Urinary bladder (tissue), 3 donors: ENCODE measurements at regions not wholly inside any gene's neighbourhood (a gene's known extent, or its start where the extent isn't known, plus 50 kb on each side); places are given as distances from the start of the nearest gene placed in this dataset.
"Not testable (repeated sequence)": the region's sequence is repeated elsewhere in the genome, so short reads cannot be mapped to it uniquely, and the experiment has no call there.

ENCODE experiments used
- DNase-seq: peaks from one replicate; pipeline ENCODE4 v3.0.0-alpha.2; 2015; ENCODE audit errors: extremely low spot score
- H3K27ac ChIP-seq: one replicate; pipeline ENCODE4 v1.5.1; 2013; ENCODE audit warnings: low read depth, mild to moderate bottlenecking, moderate library complexity
- H3K36me3 ChIP-seq: one replicate; pipeline ENCODE4 v1.6.1; 2013; ENCODE audit warnings: mild to moderate bottlenecking, moderate library complexity; ENCODE audit not compliant: insufficient read depth
- H3K4me1 ChIP-seq: one replicate; pipeline ENCODE4 v1.6.1; 2013; ENCODE audit warnings: mild to moderate bottlenecking, moderate library complexity; ENCODE audit not compliant: insufficient read depth
- H3K4me3 ChIP-seq: one replicate; pipeline ENCODE4 v1.5.1; 2013; ENCODE audit warnings: low read depth, low read length
- WGBS: extraction: QIAGEN DNeasy Blood & Tissue Kit; methylation state at CpG from one replicate; pipeline ENCODE4 v1.1.7; 2013; 5-methylcytosine and 5-hydroxymethylcytosine counted together
- donor health status: healthy with polysubstance abuse.
- donor health status: healthy.

GRCh38 chr1:101431956-101432510, 195.2 kb downstream of the S1PR1 start:
- 83% methylated on average over 4 of the region's 4 CpGs for WGBS
- Histone ChIP-seq H3K4me1 (no peaks in the 10 kb centered on the region), H3K4me3 (no peak overlapping the region), H3K36me3 (no peaks in the 10 kb centered on the region), H3K27ac (no peak overlapping the region)
- no peak for DNase-seq

GRCh38 chr1:101435831-101436511, 199.2 kb downstream of the S1PR1 start:
- no peak overlapping the region for H3K27ac ChIP-seq
- no peaks in the 10 kb centered on the region for H3K4me1 ChIP-seq
- H3K36me3 ChIP-seq = no peaks in the 10 kb centered on the region
- 83% methylated on average over 4 of the region's 4 CpGs for WGBS
- H3K4me3 ChIP-seq = no peak overlapping the region
- no peak for DNase-seq

GRCh38 chr1:101437800-101438199, 201.0 kb downstream of the S1PR1 start:
- no peak for DNase-seq
- Histone ChIP-seq H3K27ac (no peak overlapping the region), H3K4me3 (no peak overlapping the region), H3K36me3 (no peaks in the 10 kb centered on the region), H3K4me1 (no peaks in the 10 kb centered on the region)
- WGBS = 78% methylated on average over 1 of the region's 1 CpG

- Histone ChIP-seq H3K4me1 (no peaks in the 10 kb centered on the region), H3K36me3 (no peaks in the 10 kb centered on the region), H3K4me3 (no peak overlapping the region), H3K27ac (no peak overlapping the region)
- 68% methylated on average over 3 of the region's 3 CpGs for WGBS
- no peak for DNase-seq
Measured at GRCh38 chr1:101438359-101438758, 201.5 kb downstream of the S1PR1 start.

- no peak overlapping the region for H3K4me3 ChIP-seq
- no peak for DNase-seq
- no peak overlapping the region for H3K27ac ChIP-seq
- 57% methylated on average over 5 of the region's 5 CpGs for WGBS
- H3K36me3 ChIP-seq = no peaks in the 10 kb centered on the region
- H3K4me1 ChIP-seq = no peaks in the 10 kb centered on the region
Measured at GRCh38 chr1:101440485-101440884, 203.7 kb downstream of the S1PR1 start.

GRCh38 chr1:101444381-101444780, 207.6 kb downstream of the S1PR1 start:
- no peak overlapping the region for H3K27ac ChIP-seq
- no peak overlapping the region for H3K4me3 ChIP-seq
- no peaks in the 10 kb centered on the region for H3K36me3 ChIP-seq
- WGBS = 92% methylated on average over 3 of the region's 3 CpGs
- no peaks in the 10 kb centered on the region for H3K4me1 ChIP-seq
- DNase-seq = no peak

- WGBS = 48% methylated on average over 2 of the region's 2 CpGs
- Histone ChIP-seq H3K4me3 (no peak overlapping the region), H3K36me3 (no peaks in the 10 kb centered on the region), H3K4me1 (no peaks in the 10 kb centered on the region), H3K27ac (no peak overlapping the region)
- DNase-seq = no peak
Measured at GRCh38 chr1:101444873-101445618, 208.2 kb downstream of the S1PR1 start.

GRCh38 chr1:101448018-101448417, 211.2 kb downstream of the S1PR1 start:
- no peaks in the 10 kb centered on the region for H3K4me1 ChIP-seq
- DNase-seq = no peak

GRCh38 chr1:101450691-101451090, 213.9 kb downstream of the S1PR1 start:
- H3K4me3 ChIP-seq, H3K4me1 ChIP-seq, H3K27ac ChIP-seq, DNase-seq, H3K36me3 ChIP-seq: not testable (repeated sequence)
- 95% methylated on average over 5 of the region's 5 CpGs for WGBS

More at GRCh38 chr1:101448018-101448417, 211.2 kb downstream of the S1PR1 start:
- Histone ChIP-seq H3K36me3 (no peaks in the 10 kb centered on the region), H3K4me3 (no peak overlapping the region), H3K27ac (no peak overlapping the region)

GRCh38 chr1:101451888-101452287, 215.1 kb downstream of the S1PR1 start:
- no peak for DNase-seq
- 68% methylated on average over 6 of the region's 6 CpGs for WGBS

GRCh38 chr1:101452825-101453224, 216.0 kb downstream of the S1PR1 start:
- H3K27ac ChIP-seq = no peak overlapping the region
- no peaks in the 10 kb centered on the region for H3K4me1 ChIP-seq
- no peak overlapping the region for H3K4me3 ChIP-seq
- no peak for DNase-seq
- no peaks in the 10 kb centered on the region for H3K36me3 ChIP-seq
- 41% methylated on average over 12 of the region's 12 CpGs for WGBS

More at GRCh38 chr1:101451888-101452287, 215.1 kb downstream of the S1PR1 start:
- H3K4me3 ChIP-seq = no peak overlapping the region
- H3K36me3 ChIP-seq = no peaks in the 10 kb centered on the region
- no peaks in the 10 kb centered on the region for H3K4me1 ChIP-seq
- no peak overlapping the region for H3K27ac ChIP-seq

- H3K36me3 ChIP-seq = no peaks in the 10 kb centered on the region
- no peak overlapping the region for H3K27ac ChIP-seq
- WGBS = 72% methylated on average over 1 of the region's 1 CpG
- no peaks in the 10 kb centered on the region for H3K4me1 ChIP-seq
- no peak for DNase-seq
- no peak overlapping the region for H3K4me3 ChIP-seq
Measured at GRCh38 chr1:101453844-101454243, 217.0 kb downstream of the S1PR1 start.

GRCh38 chr1:101455166-101455565, 218.3 kb downstream of the S1PR1 start:
- Histone ChIP-seq H3K27ac (no peak overlapping the region), H3K36me3 (no peaks in the 10 kb centered on the region), H3K4me3 (no peak overlapping the region), H3K4me1 (no peaks in the 10 kb centered on the region)
- DNase-seq = no peak
- WGBS = 83% methylated on average over 4 of the region's 4 CpGs

- Histone ChIP-seq H3K36me3 (no peaks in the 10 kb centered on the region), H3K27ac (no peak overlapping the region), H3K4me1 (no peaks in the 10 kb centered on the region), H3K4me3 (no peak overlapping the region)
- DNase-seq = no peak
Measured at GRCh38 chr1:101460739-101461138, 223.9 kb downstream of the S1PR1 start.
